HG03064 (cell line): ENCODE measurements at regions not wholly inside any gene's neighbourhood (a gene's known extent, or its start where the extent isn't known, plus 50 kb on each side); places are given as distances from the start of the nearest gene placed in this dataset.

Experiments
- ATAC-seq: cut with Tn5 transposase; IDR thresholded peaks from one replicate; pipeline ENCODE4 v1.9.1; 2021; ENCODE audit warnings: low read depth; ENCODE audit not compliant: unreplicated experiment

DNA sequence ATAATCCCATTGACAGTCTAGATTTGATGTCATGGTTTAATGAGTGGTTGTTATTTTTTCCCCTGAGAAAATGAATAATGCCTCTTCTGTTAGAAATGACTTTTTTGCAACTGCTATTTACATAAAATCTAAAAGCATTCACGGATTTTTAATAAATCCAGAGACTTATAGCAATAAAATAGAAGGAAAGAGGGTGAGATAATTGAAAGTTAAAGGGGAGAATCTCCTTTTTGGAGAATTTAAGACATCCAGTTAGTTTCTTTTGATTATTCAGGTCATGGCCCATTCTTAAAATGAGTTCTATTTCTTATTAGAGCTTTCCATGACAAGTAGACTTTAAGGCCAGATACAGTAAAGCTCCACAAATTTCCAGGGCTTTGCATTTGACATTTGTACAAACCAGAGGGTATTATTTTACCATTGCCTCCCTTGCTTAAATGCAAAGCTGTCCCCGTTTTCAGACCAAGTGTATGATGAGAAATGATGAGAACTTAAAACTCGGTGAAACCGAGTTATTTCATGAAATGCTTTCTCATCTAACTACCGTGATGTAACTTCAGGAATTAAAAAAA lies 789.0 kb upstream of the SOX9 start:
- ATAC-seq = no peak

DNA sequence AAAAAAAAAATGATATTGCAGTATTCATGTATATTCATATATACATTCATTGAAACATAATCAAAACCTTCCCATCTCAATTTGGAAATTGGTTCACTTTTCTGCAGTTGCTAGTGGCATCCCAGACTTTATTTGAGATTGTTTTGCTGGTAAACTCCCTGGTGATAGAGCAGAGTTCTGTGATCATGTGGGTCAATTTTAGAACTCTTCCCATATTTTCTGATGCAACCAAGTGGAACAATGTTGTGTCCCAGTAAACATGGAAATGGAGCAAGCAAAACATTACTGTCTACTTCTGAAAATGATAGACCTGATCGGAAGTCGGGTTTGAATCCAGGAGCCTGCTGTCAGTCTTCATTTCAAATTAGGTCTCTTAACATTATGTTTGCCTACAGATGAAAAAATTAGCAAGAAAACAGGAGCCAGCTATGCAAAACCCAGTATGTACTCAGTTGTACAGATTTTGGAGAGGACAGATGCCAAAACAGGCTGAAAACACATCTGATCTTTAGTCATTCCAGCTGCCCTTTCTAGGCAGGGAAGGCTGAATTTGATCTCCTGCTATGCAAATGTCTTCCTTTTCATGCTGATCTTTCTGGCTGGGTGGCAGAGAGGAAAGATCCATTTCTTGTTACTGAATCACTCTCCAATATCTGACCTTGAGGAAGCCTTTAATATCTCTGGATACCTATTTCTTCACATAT lies 786.6 kb upstream of the SOX9 start:
- no peak for ATAC-seq

DNA sequence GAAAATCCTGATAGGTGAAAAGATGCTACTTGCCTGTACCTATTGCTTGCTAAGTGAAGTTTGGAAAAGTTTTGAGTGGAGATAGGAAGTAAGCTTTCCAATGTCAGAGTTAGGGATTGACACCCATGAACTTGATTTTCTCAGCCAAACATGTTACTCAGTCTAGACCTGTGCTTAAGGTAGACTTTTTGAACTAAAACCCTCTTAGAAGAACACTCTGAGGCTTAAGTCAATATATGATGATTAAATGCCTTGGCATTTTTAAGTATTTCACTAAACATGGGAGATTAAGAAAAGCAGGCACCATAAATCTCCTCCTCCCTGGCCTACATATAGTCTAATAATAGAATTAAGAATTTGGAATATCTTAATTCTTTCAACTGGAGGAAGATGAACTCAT lies 785.6 kb upstream of the SOX9 start:
- no peak for ATAC-seq

DNA sequence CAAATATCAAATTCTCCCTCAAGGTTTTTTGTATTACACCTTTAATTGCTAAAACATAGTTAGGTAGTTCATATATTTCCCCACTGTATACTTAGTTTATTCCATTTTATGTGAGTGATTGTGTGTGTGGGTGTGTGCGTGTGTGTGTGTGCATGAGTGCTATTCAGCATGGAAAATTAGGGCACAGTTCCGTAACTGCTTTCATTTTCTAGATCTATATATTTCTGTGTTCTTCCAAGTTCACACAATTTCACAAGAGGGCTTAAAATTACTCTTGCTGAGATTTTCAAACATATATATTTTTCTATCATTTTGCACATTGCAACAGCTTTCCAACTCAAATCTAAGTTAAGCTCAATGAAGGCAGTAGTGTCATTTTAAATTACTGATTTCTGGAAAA lies 782.9 kb upstream of the SOX9 start:
- ATAC-seq = no peak

- ATAC-seq = no peak
Observed at GRCh38 chr17:71338396-71338795, 782.4 kb upstream of the SOX9 start.

DNA sequence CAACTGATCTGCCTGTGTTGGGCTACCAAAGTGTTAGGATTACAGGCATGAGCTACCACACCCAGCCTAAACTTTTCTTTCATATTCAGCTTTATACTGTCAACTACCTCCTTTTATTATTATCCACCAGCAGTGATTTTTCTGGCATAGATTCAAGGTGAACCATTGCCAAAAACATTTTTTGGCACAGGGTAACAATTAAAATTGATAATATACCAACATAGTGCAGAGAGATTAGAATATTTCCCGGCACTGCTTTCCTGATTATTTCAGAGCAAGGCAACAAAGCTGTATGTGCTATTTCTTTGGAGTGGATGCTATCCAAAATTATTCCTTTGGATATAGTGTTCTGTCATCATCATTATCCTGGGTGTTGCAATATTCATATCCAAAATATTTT lies 781.6 kb upstream of the SOX9 start:
- no peak for ATAC-seq

DNA sequence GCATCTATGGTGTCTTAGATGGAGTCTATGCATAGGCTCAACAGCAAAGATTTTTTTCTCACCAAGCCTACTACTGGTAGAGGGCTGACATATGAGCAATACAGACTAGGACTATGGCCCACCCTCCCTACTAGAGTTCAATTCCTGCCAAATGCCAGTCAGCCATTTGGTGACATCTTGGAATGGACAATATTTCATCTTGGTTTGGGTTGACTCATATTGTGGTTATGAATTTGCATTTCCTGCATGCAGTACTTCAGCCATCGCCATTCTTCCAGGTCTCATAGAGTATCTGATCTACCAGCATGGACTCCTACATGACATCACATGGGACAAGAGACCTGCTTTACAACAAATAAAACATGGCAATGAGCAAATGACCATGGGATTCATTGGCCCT lies 778.1 kb upstream of the SOX9 start:
- no peak for ATAC-seq

DNA sequence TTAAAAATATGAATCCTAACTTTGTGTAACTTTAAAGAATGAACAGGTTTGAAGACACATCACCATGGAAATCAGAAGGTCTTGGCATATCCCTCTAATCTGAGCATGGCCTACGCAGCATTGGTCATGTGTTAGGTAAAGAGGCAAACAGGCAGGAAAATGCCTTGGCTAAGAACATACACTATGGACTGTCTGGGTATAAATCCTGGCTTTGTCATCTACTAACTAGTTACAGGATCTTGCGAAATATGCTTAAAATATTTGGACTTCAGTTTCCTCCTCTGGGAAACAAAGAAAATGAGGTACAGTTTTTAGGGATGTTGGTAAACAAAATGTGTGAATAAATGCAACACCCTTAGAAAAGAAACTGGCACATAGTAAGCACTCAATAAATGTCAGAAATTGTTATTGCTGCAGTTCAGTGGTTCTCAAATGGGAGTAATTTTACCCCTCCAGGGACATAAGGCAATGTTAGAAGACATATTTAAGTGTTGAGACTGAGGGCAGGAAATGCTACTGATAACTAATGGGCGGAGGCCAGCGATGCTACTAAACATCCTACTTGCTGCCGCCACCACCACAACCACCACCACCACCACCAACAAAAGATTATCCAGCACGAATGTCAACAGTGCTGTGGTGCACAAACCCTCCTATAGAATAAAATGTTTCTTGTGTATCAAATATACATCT lies 770.8 kb upstream of the SOX9 start:
- ATAC-seq = no peak

- ATAC-seq = no peak
Observed at GRCh38 chr17:71360301-71360700, 760.5 kb upstream of the SOX9 start.

DNA sequence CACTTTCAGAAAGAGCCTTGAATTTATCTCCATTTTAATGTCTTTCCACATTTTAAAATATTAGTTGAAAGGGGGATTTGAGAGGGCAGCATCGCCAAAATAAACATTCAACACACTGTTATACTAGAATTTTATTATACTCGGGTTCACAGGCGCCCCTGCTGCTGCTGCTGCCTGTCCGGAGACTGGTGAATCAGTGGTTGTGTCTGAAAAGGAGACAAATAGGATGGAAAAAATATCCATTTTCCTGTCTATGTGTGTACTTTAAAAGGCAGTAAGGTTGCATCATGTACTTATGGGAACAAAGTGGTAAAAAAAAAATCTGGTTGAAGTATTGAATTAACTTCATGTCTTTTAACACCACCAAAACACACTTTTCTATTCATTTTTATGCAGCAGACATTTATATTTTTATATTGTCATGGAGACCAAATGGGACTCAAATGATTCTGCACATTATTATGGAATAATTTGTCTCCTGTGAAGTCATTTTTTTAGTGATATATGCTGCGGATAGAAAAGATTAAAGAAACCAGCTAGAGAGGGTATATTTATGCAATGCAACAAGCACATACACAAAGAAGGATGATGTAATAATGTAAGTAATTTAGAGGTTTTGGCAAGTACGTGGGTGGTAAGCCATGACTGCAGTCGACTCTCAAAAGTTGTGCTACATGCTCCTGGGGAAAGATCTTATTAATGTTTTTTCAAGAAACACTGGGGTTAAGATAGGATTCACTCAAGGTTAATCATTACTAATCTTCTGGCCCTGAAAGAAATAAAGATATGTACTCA lies 759.0 kb upstream of the SOX9 start:
- no peak for ATAC-seq

DNA sequence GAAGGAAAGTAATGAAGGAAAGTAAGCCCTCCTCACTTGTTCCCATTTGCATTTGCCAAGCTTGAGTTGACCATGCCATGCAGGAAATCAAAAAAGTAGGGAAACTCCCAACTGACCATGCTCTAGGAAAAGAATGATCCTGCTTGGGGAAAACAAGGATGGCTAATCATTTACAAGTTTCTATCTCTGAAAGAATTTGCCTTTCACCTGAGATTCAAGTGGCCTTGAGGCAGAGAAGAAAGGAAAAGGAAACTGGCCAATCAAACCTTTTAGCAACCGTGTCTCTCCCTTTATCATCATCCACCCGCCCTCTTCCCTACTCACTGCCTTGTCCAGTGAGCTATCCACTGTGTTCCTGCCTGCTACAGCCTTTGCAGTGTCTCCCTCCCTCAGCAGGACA lies 757.2 kb upstream of the SOX9 start:
- ATAC-seq = no peak

- ATAC-seq = no peak
Observed at GRCh38 chr17:71371809-71372208, 749.0 kb upstream of the SOX9 start.

DNA sequence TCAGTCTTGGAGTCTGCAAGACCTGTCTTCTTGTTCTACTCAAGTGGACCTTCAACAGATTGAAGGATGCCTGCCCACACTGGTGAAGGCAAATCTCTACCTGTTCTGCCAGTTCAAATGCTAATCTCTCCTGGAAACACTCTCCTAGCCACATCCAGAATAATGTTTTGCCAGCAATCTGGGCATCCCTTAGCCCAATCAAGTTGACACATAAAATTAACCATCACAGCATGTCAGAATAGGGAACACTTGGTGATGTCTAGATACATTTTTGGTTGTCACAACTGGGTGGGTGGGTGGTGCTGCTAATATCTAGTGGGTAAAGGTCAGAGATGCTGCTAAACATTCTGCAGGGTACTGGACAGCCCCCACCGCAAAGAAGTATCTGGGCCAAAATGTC lies 744.9 kb upstream of the SOX9 start:
- no peak for ATAC-seq

GRCh38 chr17:71376933-71377332 lies 743.9 kb upstream of the SOX9 start:
- ATAC-seq = no peak

- no peak for ATAC-seq
Observed at GRCh38 chr17:71378036-71378435, 742.8 kb upstream of the SOX9 start.

GRCh38 chr17:71378741-71379140 lies 742.1 kb upstream of the SOX9 start:
- no peak for ATAC-seq

DNA sequence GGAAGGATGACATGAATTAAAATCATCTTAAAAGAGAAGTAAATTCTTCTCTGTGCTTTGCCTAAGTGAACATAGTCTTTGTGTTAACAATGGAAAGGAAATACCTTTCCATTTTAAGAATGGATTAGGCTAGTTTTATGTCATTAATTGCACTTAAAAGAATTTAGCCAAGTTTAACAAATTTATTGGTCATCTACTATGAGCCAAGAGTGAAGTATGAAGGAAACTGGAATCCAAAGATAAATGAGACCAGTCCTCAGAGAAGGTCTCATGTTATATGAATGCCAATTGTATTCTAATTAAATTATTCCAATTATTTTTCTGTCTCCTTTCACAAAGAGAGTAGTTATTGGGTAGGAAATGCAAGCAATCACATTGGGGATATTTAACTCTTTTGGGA lies 741.3 kb upstream of the SOX9 start:
- ATAC-seq = no peak

DNA sequence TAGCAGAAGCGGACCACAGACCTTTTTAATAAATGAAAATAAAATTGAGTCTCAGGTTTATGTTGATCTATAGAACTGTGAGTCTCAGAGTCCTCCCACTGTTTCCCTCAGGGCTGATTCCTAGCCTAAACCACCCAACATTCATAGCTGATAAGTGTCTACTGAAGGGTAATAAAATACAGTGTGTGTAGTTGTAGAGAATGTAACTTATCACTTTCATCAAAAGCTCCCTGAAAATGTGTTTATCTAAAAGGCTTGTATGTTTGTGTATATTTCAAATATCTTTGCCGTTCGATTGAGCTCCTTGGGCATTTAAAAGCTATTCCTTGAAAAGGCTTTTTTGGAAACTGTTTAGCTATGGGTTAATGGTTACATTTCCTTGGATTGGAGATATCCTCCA lies 740.3 kb upstream of the SOX9 start:
- no peak for ATAC-seq

DNA sequence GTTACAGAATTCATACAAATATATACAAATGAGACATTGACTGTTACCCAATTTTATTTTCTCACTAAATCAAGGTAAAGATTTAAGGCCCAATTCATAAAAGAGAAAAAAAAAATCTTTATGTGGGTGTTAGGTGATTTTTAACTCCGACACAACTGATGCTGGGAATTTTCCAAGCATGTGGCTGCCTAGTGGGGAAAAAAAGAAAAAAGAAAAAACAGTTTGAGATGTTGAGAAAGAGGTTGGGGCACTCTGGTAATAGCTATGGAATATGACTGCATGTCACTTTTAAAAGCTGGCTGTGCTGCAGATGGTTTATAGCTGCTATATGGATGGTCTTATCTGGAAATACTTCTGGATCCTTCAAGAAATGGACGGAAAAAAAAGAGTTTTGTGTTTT lies 739.9 kb upstream of the SOX9 start:
- no peak for ATAC-seq

GRCh38 chr17:71383091-71383490 lies 737.7 kb upstream of the SOX9 start:
- ATAC-seq = no peak

- no peak for ATAC-seq
Observed at GRCh38 chr17:71387456-71387855, 733.4 kb upstream of the SOX9 start.
